Testis (tissue), 2 donors: ENCODE measurements at regions not wholly inside any gene's neighbourhood (a gene's known extent, or its start where the extent isn't known, plus 50 kb on each side); places are given as distances from the start of the nearest gene placed in this dataset.

Experiments used
- POLR2A ChIP-seq: fragments of 450-650 bp; IDR thresholded peaks from one replicate; pipeline ENCODE4 v1.6.1; 2017; ENCODE audit warnings: antibody characterized with exemption, mild to moderate bottlenecking, moderate library complexity
- TF ChIP-seq, protein P1 (sequence below), 3 experiments: fragments of 450-650 bp in 2 of 3; fragments of 200-600 bp in 1 of 3; sonication (generic) in 1 of 3; IDR thresholded peaks; one replicate each; pipeline ENCODE4 v1.5.1; 2016 to 2019; ENCODE audit warnings: antibody characterized with exemption in 3 of 3, mild to moderate bottlenecking in 2 of 3, moderate library complexity in 1 of 3

- TF ChIP-seq, protein P1, sequence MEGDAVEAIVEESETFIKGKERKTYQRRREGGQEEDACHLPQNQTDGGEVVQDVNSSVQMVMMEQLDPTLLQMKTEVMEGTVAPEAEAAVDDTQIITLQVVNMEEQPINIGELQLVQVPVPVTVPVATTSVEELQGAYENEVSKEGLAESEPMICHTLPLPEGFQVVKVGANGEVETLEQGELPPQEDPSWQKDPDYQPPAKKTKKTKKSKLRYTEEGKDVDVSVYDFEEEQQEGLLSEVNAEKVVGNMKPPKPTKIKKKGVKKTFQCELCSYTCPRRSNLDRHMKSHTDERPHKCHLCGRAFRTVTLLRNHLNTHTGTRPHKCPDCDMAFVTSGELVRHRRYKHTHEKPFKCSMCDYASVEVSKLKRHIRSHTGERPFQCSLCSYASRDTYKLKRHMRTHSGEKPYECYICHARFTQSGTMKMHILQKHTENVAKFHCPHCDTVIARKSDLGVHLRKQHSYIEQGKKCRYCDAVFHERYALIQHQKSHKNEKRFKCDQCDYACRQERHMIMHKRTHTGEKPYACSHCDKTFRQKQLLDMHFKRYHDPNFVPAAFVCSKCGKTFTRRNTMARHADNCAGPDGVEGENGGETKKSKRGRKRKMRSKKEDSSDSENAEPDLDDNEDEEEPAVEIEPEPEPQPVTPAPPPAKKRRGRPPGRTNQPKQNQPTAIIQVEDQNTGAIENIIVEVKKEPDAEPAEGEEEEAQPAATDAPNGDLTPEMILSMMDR (IDR thresholded peaks at IDR 0.05) = no peak
- no peak for TF ChIP-seq POLR2A
Measured at GRCh38 chr2:236833501-236834073, 252.1 kb upstream of the COPS8 start.
